Pancreas (tissue), 10 donors: ENCODE measurements at regions not wholly inside any gene's neighbourhood (a gene's known extent, or its start where the extent isn't known, plus 50 kb on each side); places are given as distances from the start of the nearest gene placed in this dataset.

Experiments
- ATAC-seq, 4 donors: fragments of 200-7000 bp; cut with Tn5 transposase; one replicate each; pipeline versions ENCODE4 v1.8.0 to v1.9.1; 2020; ENCODE audit warnings: mild to moderate bottlenecking in 4 of 4, moderate library complexity in 4 of 4
- DNase-seq, 6 donors: peaks; one replicate each; pipeline ENCODE4 v3.0.0-alpha.2; 2020
- FAIRE-seq: peaks from 2 replicates; lab custom pipeline; 2012; peaks lifted over from hg19 to GRCh38; lab: Jason Lieb, UNC
- H3K27ac ChIP-seq, 4 donors: fragments of 200-600 bp; sonication (generic); 1 replicate in 3 of 4; 2 replicates in 1 of 4; pipeline versions ENCODE4 v1.5.0 to v1.8.0; 2020
- H3K27me3 ChIP-seq, 4 donors: fragments of 200-600 bp; one replicate each; pipeline ENCODE4 v1.8.0; 2021
- H3K36me3 ChIP-seq, 3 donors: fragments of 200-600 bp; sonication (generic) in 1 of 3; one replicate each; pipeline versions ENCODE4 v1.5.0 to v1.8.0; 2020 to 2021
- H3K4me1 ChIP-seq, 3 donors: fragments of 200-600 bp; one replicate each; pipeline ENCODE4 v1.8.0; 2021
- H3K4me3 ChIP-seq, 4 donors: fragments of 200-600 bp; sonication (generic) in 2 of 4; one replicate each; pipeline versions ENCODE4 v1.5.0 to v1.8.0; 2020 to 2021
- H3K9me3 ChIP-seq, 4 donors: fragments of 200-600 bp; one replicate each; pipeline ENCODE4 v1.8.0; 2021
- CTCF ChIP-seq, 4 donors: fragments of 200-600 bp; sonication (generic) in 3 of 4; IDR thresholded peaks; one replicate each; pipeline versions ENCODE4 v1.5.0 to v1.8.0; 2021; ENCODE audit warnings: antibody characterized with exemption in 4 of 4
- WGBS, 2 donors: extraction: QIAGEN DNeasy Blood & Tissue Kit; methylation state at CpG; one replicate each; pipeline ENCODE4 v1.1.7; 2013; 5-methylcytosine and 5-hydroxymethylcytosine counted together
- intact Hi-C, 3 donors: fragments of 100-400 bp; cut with DNase I; formaldehyde crosslinking; loops; one replicate each; pipeline versions ENCODE4 v1.11.1 to v1.14.2; 2022
- donor health status: healthy with polysubstance abuse.
- donor health status: DM: no; HTN: no; CAD: no; lungs with moderate emphysema.
- donor health status: DM: no; HTN: no; CAD: no.
- donor health status: control.
- donor health status: control.
- donor health status: Bipolar disorder and iron deficiency.
- donor health status: DM: yes; HTN: yes; CAD: no.
- donor health status: DM: no; HTN: no; CAD: no.
- donor health status: DM: no; HTN: no; CAD: no.
- donor health status: DM: yes; HTN: yes; CAD: no.

DNA sequence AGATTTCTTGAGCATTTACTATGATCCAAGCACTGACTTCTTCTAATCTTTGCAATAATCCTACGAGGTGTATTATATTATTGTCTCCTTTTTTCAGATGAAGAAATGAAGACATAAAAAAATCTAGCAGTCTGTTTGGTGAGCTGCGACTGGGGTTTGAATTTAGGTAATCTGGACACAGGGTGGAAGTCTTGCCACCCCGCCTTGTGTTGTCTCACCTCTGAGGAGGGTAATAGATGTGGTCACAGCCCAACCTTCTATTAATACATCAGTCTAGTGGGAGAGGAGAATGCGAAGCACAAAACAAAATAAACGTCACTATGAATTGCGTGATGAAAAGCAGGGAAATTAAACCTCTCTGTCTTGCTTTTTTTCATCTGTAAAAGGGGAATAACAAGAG is 993.9 kb downstream of the VRK1 start:
- Histone ChIP-seq H3K27me3 (no peaks in the 10 kb centered on the region), H3K9me3 (no peaks in the 10 kb centered on the region), H3K36me3 (no peaks in the 10 kb centered on the region), H3K27ac (no peak overlapping the region), H3K4me1 (no peaks in the 10 kb centered on the region), H3K4me3 (no peak overlapping the region)
- no peak for FAIRE-seq
- ATAC-seq = no peak
- no peak for DNase-seq
- intact Hi-C loops = no loop called here
- WGBS, 2 donors = 54 to 69% methylated on average over 6 of the region's 6 CpGs
- TF ChIP-seq CTCF (IDR thresholded peaks at IDR 0.05) = no peak

GRCh38 chr14:97791906-97792305 is 994.7 kb downstream of the VRK1 start:
- Histone ChIP-seq H3K27ac (no peak overlapping the region), H3K27me3 (no peaks in the 10 kb centered on the region), H3K36me3 (no peaks in the 10 kb centered on the region), H3K9me3 (no peaks in the 10 kb centered on the region), H3K4me3 (no peak overlapping the region), H3K4me1 (no peaks in the 10 kb centered on the region)
- TF ChIP-seq CTCF (IDR thresholded peaks at IDR 0.05) = no peak
- DNase-seq (no peak), FAIRE-seq (no peak), ATAC-seq (no peak)
- intact Hi-C loops = no loop called here
- 79 to 94% methylated on average over 8 of the region's 8 CpGs for WGBS, 2 donors

DNA sequence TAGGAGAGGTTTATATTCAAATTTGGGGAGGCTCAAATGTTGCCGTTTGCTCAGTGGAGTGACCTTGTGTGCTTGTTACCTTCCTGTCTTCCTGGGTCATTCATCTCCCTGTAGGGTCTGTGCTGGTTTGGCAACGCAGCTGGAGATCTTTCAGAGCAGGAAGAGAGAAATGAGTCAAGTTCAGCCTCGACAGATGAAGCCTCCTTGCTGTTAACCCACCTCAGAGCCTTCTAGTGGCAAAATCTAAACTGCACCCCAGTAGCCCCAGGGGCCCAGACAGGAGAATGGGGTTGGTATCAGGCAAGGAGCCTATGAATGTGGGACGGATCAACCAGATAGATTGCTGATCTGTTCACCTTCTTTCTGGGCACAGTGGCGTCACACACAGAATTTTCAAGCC is 999.3 kb downstream of the VRK1 start:
- Histone ChIP-seq H3K27me3 (peaks cover 0 to 2% (median 0%) of the 10 kb centered on the region in 4 donors), H3K36me3 (no peaks in the 10 kb centered on the region), H3K4me3 (no peak overlapping the region), H3K27ac (no peak overlapping the region), H3K9me3 (no peaks in the 10 kb centered on the region), H3K4me1 (no peaks in the 10 kb centered on the region)
- no peak for ATAC-seq
- DNase-seq = no peak
- WGBS, 2 donors = 44 to 47% methylated on average over 5 of the region's 5 CpGs
- FAIRE-seq = no peak
- no peak for TF ChIP-seq CTCF (IDR thresholded peaks at IDR 0.05)
- intact Hi-C loops = no loop called here

- ATAC-seq = no peak
- intact Hi-C loops = no loop called here
- H3K9me3 ChIP-seq = no peaks in the 10 kb centered on the region
- no peak for DNase-seq
- H3K27ac ChIP-seq = no peak overlapping the region
- H3K36me3 ChIP-seq = no peaks in the 10 kb centered on the region
- H3K27me3 ChIP-seq = peaks cover 0 to 2% (median 0%) of the 10 kb centered on the region in 4 donors
- H3K4me3 ChIP-seq = no peak overlapping the region
- no peak for TF ChIP-seq CTCF (IDR thresholded peaks at IDR 0.05)
- no peak for FAIRE-seq
- no peaks in the 10 kb centered on the region for H3K4me1 ChIP-seq
- WGBS, 2 donors = 49 to 54% methylated on average over 9 of the region's 9 CpGs
Observed at GRCh38 chr14:97798176-97798575, 1001.0 kb downstream of the VRK1 start.

GRCh38 chr14:97802430-97803373 is 1005.5 kb downstream of the VRK1 start:
- ATAC-seq (no peak), FAIRE-seq (no peak)
- no peak for TF ChIP-seq CTCF (IDR thresholded peaks at IDR 0.05)

More at GRCh38 chr14:97802430-97803373, 1005.5 kb downstream of the VRK1 start:
- Histone ChIP-seq H3K27ac (no peak overlapping the region), H3K4me3 (no peak overlapping the region), H3K36me3 (no peaks in the 10 kb centered on the region), H3K9me3 (no peaks in the 10 kb centered on the region), H3K27me3 (peaks cover 0 to 2% (median 0%) of the 10 kb centered on the region in 4 donors), H3K4me1 (no peaks in the 10 kb centered on the region)
- WGBS, 2 donors = 44 to 53% methylated on average over 8 of the region's 8 CpGs
- intact Hi-C loops = no loop called here
- DNase-seq = no peak
